ENCODE measurements at regions not wholly inside any gene's neighbourhood (a gene's known extent, or its start where the extent isn't known, plus 50 kb on each side); places are given as distances from the start of the nearest gene placed in this dataset.

- DNase-seq (ENCODE audit: extremely low read depth in 1 of 2, low read depth in 1 of 2): no peak
Observed at GRCh38 chr5:145510769-145511168, 324.4 kb downstream of the PRELID2 start.

GRCh38 chr5:145510324-145510723, 324.8 kb downstream of the PRELID2 start:
- DNase-seq (ENCODE audit: extremely low read depth in 1 of 2, low read depth in 1 of 2): no peak

GRCh38 chr5:145509336-145510136, 325.6 kb downstream of the PRELID2 start:
- DNase-seq (ENCODE audit: extremely low read depth in 1 of 2, low read depth in 1 of 2): no peak

- DNase-seq (ENCODE audit: extremely low read depth in 1 of 2, low read depth in 1 of 2): no peak
Observed at GRCh38 chr5:145506185-145506850, 328.8 kb downstream of the PRELID2 start.

DNA sequence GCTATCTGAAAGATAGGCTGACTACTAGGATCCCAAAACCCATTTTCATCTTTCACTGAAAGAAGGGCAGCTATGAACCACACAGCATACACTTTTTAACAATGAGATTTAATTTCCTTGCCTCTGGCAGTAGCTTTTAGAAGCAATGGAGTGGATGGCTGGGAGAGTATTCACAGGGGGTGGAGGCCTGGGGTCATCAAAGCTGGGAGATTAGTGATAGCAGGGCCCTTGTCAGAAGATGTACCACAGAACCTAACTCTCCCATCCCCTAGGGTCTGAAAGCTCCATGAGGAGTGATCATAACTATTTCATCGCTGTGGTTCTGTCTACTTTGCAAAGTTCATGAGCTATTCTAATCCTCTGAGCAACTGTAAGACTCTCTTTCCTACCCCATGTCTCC, 332.2 kb downstream of the PRELID2 start:
- no peak for DNase-seq (ENCODE audit: extremely low read depth in 1 of 2, low read depth in 1 of 2)

- DNase-seq (ENCODE audit: extremely low read depth in 1 of 2, low read depth in 1 of 2): no peak
Observed at GRCh38 chr5:145500710-145501109, 334.4 kb downstream of the PRELID2 start.

DNA sequence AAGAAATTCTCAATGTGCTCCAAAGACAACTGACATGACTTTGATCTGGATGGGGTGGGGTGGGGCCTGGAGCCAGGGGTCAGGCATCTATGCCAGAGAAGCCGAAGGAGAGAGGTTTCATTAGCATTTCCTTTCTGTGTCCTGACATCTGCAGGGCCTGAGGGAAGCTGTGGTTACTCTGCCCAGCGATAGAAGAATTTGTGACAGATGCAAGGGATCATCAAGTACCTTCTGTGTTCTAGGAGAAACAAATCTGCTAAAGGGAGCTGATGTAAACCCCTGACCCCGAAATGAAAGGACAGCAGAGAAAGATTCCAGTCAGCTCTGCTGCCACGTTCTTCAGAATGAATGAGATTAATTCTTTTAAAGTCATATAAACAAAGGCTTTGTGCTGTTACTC, 335.7 kb downstream of the PRELID2 start:
- no peak for DNase-seq (ENCODE audit: extremely low read depth in 1 of 2, low read depth in 1 of 2)

DNA sequence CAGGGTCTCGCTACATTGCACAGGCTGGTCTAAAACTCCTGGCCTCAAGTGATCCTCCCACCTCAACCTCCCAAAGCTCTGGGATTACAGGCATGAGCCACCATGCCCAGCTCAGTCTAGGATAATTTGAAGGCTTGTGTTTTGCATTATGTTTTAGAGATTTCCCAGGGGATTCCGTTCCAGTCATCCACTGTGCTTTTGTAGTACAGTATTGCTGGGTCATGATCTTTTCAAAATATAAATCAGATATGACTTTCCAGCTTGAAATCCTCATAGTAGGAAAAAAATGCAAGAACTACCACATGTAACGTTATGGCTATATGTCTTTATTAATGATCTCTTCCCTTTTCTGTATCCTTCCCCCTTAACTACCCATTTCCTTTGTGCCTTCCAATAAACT, 338.1 kb downstream of the PRELID2 start:
- DNase-seq (ENCODE audit: extremely low read depth in 1 of 2, low read depth in 1 of 2): no peak

DNA sequence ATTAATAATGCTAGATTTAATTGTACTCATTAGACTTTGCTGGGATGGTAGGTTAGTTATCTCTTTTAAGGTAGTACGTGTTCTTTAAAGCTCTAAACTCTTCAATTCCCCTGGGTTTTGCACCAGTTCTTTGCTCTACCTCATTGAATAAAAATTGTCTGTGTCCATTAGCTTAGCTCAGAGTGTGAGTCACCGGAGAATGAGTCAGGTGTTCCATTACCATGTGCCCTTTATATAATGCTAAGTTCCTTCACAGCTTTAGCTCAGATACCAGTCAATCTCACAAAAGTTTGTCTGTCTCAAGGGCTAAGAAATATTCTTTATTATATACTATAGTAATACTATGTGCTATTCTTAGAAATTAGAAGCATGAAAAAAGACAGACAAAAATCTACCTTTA, 339.4 kb downstream of the PRELID2 start:
- DNase-seq (ENCODE audit: extremely low read depth in 1 of 2, low read depth in 1 of 2): no peak

GRCh38 chr5:145495196-145495595, 339.9 kb downstream of the PRELID2 start:
- DNase-seq (ENCODE audit: extremely low read depth in 1 of 2, low read depth in 1 of 2): no peak

DNA sequence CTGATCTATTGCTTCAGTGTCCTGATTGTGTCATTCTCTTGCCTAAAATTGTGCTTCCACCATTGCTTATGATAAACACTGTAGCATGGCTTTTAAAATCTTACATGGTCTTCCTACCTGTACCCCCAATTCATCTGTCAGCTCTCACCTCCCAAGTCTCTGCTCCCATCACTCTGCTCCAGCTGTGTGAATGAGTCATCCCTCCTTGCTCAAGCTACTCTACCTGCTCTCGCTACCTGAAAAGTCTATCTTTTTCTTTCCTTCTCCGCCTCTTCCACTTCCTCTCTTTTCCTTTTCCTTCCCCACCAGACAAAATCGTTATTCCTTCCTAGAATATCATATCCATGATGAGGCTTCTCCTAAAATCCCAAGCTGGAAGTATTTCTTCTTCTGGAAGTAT, 341.7 kb downstream of the PRELID2 start:
- no peak for DNase-seq (ENCODE audit: extremely low read depth in 1 of 2, low read depth in 1 of 2)

GRCh38 chr5:145489516-145489915, 345.6 kb downstream of the PRELID2 start:
- DNase-seq (ENCODE audit: extremely low read depth in 1 of 2, low read depth in 1 of 2): no peak

GRCh38 chr5:145484158-145484557, 351.0 kb downstream of the PRELID2 start:
- no peak for DNase-seq (ENCODE audit: extremely low read depth in 1 of 2, low read depth in 1 of 2)

DNA sequence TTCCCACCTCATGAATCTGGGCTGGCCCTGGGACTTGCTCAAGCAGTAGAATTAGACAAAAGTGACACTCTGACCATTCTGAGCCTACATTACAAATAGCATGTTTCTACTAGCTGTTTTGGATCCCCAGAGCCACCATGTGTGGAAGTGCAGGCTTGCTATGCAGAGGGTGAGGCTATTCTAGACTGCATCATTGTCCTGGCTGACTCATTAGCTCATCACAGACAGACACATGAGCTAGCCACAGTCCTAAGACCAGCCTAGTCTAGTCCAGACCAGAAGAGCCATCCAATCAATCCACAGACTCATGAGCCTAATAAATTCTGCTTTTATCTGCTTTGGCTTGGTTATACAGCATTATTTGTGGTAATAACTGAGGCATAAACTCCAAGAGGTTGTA, 351.9 kb downstream of the PRELID2 start:
- DNase-seq (ENCODE audit: extremely low read depth in 1 of 2, low read depth in 1 of 2): no peak

GRCh38 chr5:145479857-145480256, 355.3 kb downstream of the PRELID2 start:
- DNase-seq (ENCODE audit: extremely low read depth in 1 of 2, low read depth in 1 of 2): no peak

- no peak for DNase-seq (ENCODE audit: extremely low read depth in 1 of 2, low read depth in 1 of 2)
Observed at GRCh38 chr5:145479271-145479670, 355.9 kb downstream of the PRELID2 start.

GRCh38 chr5:145478651-145479050, 356.5 kb downstream of the PRELID2 start:
- DNase-seq (ENCODE audit: extremely low read depth in 1 of 2, low read depth in 1 of 2): no peak

DNA sequence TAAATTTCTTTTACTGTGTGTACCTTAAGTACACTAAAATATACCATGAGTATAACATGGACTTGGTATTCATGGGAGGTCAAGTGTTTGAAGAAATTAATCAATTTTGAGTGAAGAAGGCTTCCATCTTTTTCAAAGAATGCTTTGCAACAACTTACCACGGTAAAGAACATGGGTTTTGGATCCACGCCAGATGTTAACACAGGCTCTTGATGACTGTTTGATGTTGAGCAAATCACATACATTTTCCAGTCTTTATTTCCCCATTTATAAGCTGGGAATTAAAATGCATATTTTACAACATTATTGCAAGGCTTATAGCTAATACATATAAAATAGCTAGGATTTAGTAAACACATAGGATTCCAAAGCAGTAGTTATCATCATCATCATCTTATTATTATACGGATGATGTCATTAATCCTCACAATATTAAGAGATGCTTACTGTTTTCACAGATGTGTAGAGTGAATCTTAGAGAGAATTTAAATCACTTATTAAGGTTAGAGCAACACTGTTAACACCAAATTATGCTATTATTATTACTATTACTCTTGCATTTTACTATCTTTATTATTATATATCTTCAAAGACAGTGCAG, 362.0 kb downstream of the PRELID2 start:
- no peak for DNase-seq (ENCODE audit: extremely low read depth in 1 of 2, low read depth in 1 of 2)

DNA sequence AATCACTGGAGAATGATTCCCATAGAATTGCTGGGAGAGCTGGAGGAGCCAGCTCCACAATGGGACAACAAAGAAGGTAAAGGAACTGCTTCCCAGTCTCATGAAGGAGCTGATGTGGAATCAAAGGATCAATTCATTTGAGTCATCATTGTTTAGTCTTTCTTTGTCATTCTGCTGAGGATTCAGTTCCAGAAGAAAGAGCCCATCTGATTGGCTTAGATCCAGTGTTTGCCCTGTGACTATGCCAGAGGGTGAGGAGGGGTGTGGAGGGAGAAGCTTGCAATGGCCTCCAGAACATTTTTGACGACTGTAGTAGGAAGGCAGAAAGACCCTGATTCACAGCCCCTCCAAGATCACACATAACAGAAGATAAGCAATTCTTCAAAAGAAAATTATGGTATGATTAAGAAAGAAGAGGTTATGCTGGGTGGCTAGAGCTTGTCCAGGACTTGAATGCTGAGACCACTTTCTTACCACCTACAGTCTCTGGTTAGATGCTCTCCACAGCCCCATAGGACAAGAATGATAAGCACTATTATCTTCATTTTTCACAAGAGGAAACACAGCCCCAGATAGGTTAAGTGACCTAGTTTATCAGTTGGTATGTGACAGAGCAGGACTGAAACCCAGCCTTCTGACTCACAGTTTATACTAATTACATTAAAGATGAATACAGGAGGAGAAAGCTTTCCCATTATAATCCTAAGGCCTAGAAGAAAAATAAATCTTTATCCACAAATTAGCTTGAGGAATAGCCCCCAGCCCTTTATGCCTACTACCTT, 363.1 kb downstream of the PRELID2 start:
- DNase-seq (ENCODE audit: extremely low read depth in 1 of 2, low read depth in 1 of 2): no peak

DNA sequence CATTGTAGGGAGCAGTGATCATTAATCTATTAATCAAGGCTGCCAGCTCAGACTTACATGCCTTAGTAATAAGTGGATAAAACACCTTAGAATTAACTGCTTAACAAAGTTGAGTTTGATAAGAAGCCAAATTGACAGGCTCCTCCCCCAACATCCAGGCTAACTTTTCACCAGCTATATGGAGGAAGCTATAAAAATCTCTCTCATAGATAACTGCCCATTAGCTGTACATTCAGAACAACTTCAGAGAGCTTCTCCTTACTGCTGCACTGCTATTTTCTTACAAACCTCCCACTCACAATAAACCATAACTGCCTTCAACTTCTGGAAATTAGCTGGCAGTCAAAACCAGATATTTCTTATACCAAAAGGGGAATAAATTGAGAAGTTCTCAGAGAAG, 364.1 kb downstream of the PRELID2 start:
- DNase-seq (ENCODE audit: extremely low read depth in 1 of 2, low read depth in 1 of 2): no peak

DNA sequence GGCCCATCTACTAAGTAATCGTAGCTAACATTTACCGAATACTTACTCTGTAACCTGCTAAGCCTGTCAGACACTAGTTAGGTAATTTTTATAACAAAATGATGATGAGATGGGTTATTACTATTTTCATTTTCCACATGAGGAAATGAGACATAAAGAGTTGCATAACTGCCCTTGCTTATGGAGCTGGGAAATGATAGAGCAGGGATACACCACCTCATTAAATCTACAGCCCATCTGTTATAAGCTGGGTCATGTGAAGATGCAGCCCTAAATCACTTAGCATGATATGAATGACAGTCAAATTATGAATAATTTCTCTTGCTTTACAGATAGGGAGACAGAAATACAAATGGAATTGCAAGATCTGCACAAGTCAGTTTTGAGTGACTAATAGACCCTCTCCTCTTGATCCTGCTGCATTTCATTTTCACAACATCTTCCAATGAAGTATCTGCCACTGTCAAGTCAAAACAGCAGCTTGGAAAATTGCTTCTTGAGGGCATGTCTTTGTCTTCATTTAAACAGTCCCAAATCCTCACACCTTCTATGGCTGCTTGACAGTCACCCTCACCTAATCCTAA, 364.7 kb downstream of the PRELID2 start:
- no peak for DNase-seq (ENCODE audit: extremely low read depth in 1 of 2, low read depth in 1 of 2)
